ENCODE measurements at regions not wholly inside any gene's neighbourhood (a gene's known extent, or its start where the extent isn't known, plus 50 kb on each side); places are given as distances from the start of the nearest gene placed in this dataset.

- H3K4me3 ChIP-seq (ENCODE audit: low read depth in 2 of 2, low read length in 2 of 2), result no peak overlapping the region
- no peak for DNase-seq (ENCODE audit: low read depth, low spot score)
- intact Hi-C loops (cut with micrococcal nuclease; ENCODE audit: unreplicated experiment), result no loop called here
- no peaks in the 10 kb centered on the region for H3K36me3 ChIP-seq (ENCODE audit: control insufficient read depth, insufficient read depth, low read length)
- no peak for ATAC-seq
- CTCF ChIA-PET, result no interaction called here
- POLR2A ChIA-PET, result no interaction called here
- H3K4me1 ChIP-seq (ENCODE audit: control insufficient read depth, insufficient read depth, low read length), result no peaks in the 10 kb centered on the region; the same call in 1 of the 2 replicates
- BruUV-seq (replicated peaks), result no TSS peak
- in situ Hi-C loops (cut with HindIII; ENCODE audit: low pct_unique_long_range_greater_than_20kb, low sequenced_read_pairs), result no loop called here
- no peaks in the 10 kb centered on the region for H3K9me3 ChIP-seq (ENCODE audit: control insufficient read depth, insufficient read depth, low read depth, low read length)
- TF ChIP-seq SIN3A (IDR thresholded peaks at IDR 0.05; ENCODE audit: borderline replicate concordance, insufficient read depth, low read depth, low read length) (no peak), POLR2AphosphoS5 (IDR thresholded peaks at IDR 0.05; ENCODE audit: low read depth, low read length) (no peak), CTCF (IDR thresholded peaks at IDR 0.05) (no peak), TCF7L2 (IDR thresholded peaks at IDR 0.05; ENCODE audit: low read depth, low read length) (no peak), REST (IDR thresholded peaks at IDR 0.05; ENCODE audit: insufficient read depth in 1 of 2, low read depth in 2 of 2, low read length in 1 of 2) (no peak)
- H3K27me3 ChIP-seq (ENCODE audit: control insufficient read depth, insufficient read depth, low read length), result no peaks in the 10 kb centered on the region
- H3K27ac ChIP-seq (ENCODE audit: low read length), result no peak overlapping the region
Measured at GRCh38 chr6:14502551-14502950, 385.0 kb downstream of the CD83 start.

GRCh38 chr6:14505401-14505800 lies 387.8 kb downstream of the CD83 start:
- ChIA-PET POLR2A (no interaction called here), CTCF (no interaction called here)
- Histone ChIP-seq H3K9me3 (ENCODE audit: control insufficient read depth, insufficient read depth, low read depth, low read length) (no peaks in the 10 kb centered on the region), H3K4me3 (ENCODE audit: low read depth in 2 of 2, low read length in 2 of 2) (no peak overlapping the region), H3K36me3 (ENCODE audit: control insufficient read depth, insufficient read depth, low read length) (no peaks in the 10 kb centered on the region), H3K27ac (ENCODE audit: low read length) (no peak overlapping the region), H3K4me1 (ENCODE audit: control insufficient read depth, insufficient read depth, low read length) (no peaks in the 10 kb centered on the region), H3K27me3 (ENCODE audit: control insufficient read depth, insufficient read depth, low read length) (no peaks in the 10 kb centered on the region)
- intact Hi-C loops (cut with micrococcal nuclease; ENCODE audit: unreplicated experiment) (no loop called here), in situ Hi-C loops (cut with HindIII; ENCODE audit: low pct_unique_long_range_greater_than_20kb, low sequenced_read_pairs) (no loop called here)
- DNase-seq (ENCODE audit: low read depth, low spot score), result no peak
- BruUV-seq (replicated peaks), result no TSS peak
- TF ChIP-seq POLR2AphosphoS5 (IDR thresholded peaks at IDR 0.05; ENCODE audit: low read depth, low read length) (no peak), REST (IDR thresholded peaks at IDR 0.05; ENCODE audit: insufficient read depth in 1 of 2, low read depth in 2 of 2, low read length in 1 of 2) (no peak), SIN3A (IDR thresholded peaks at IDR 0.05; ENCODE audit: borderline replicate concordance, insufficient read depth, low read depth, low read length) (no peak), TCF7L2 (IDR thresholded peaks at IDR 0.05; ENCODE audit: low read depth, low read length) (no peak), CTCF (IDR thresholded peaks at IDR 0.05) (no peak)
- no peak for ATAC-seq
